ENCODE measurements at regions not wholly inside any gene's neighbourhood (a gene's known extent, or its start where the extent isn't known, plus 50 kb on each side); places are given as distances from the start of the nearest gene placed in this dataset.

DNA sequence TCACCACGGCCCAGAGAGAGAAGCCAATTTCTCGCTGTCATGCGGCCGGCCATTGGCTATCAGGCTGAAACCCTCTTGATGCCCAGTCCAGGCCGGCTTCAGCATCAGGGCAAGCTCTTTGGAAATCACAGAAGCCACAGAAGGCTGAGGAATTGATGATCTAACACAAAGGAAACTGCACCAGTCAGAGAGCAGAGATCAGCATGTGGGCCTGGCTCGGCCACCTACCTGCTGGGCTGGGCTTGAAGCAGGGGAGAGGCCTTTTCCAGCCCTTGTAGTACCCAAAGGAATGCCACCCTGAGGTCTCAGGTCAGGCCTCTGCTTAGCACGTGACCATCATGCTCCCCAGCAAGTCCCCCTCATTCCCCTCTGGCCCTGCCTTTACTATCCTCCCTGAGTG is 119.1 kb downstream of the TLE3 start:
- peaks cover 27% of the 10 kb centered on the region for H3K4me1 ChIP-seq (ENCODE audit: control insufficient read depth, insufficient read depth, low read length)
- H3K27ac ChIP-seq (ENCODE audit: low read length): peak overlapping the region; percentile 25; the same call in 1 of the 2 replicates
- H3K36me3 ChIP-seq (ENCODE audit: control insufficient read depth, insufficient read depth, low read length): no peaks in the 10 kb centered on the region
- H3K9me3 ChIP-seq (ENCODE audit: control insufficient read depth, insufficient read depth, low read depth, low read length): no peaks in the 10 kb centered on the region
- H3K27me3 ChIP-seq (ENCODE audit: control insufficient read depth, insufficient read depth, low read length): no peaks in the 10 kb centered on the region
- TF ChIP-seq TCF7L2 (IDR thresholded peaks at IDR 0.05; ENCODE audit: low read depth, low read length): no peak
- TF ChIP-seq, protein P1, sequence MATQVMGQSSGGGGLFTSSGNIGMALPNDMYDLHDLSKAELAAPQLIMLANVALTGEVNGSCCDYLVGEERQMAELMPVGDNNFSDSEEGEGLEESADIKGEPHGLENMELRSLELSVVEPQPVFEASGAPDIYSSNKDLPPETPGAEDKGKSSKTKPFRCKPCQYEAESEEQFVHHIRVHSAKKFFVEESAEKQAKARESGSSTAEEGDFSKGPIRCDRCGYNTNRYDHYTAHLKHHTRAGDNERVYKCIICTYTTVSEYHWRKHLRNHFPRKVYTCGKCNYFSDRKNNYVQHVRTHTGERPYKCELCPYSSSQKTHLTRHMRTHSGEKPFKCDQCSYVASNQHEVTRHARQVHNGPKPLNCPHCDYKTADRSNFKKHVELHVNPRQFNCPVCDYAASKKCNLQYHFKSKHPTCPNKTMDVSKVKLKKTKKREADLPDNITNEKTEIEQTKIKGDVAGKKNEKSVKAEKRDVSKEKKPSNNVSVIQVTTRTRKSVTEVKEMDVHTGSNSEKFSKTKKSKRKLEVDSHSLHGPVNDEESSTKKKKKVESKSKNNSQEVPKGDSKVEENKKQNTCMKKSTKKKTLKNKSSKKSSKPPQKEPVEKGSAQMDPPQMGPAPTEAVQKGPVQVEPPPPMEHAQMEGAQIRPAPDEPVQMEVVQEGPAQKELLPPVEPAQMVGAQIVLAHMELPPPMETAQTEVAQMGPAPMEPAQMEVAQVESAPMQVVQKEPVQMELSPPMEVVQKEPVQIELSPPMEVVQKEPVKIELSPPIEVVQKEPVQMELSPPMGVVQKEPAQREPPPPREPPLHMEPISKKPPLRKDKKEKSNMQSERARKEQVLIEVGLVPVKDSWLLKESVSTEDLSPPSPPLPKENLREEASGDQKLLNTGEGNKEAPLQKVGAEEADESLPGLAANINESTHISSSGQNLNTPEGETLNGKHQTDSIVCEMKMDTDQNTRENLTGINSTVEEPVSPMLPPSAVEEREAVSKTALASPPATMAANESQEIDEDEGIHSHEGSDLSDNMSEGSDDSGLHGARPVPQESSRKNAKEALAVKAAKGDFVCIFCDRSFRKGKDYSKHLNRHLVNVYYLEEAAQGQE (IDR thresholded peaks at IDR 0.05; ENCODE audit: insufficient read depth in 1 of 2, low read depth in 2 of 2, low read length in 1 of 2): no peak
- H3K4me3 ChIP-seq (ENCODE audit: low read depth in 2 of 2, low read length in 2 of 2): no peak overlapping the region
- BruUV-seq (replicated peaks): no TSS peak
- in situ Hi-C loops (cut with HindIII; ENCODE audit: low pct_unique_long_range_greater_than_20kb, low sequenced_read_pairs): no loop called here
- ChIA-PET POLR2A (no interaction called here), CTCF (no interaction called here)
- peak; percentile 35; the same call in 1 of the 2 replicates for ATAC-seq
- intact Hi-C loops (cut with micrococcal nuclease; ENCODE audit: unreplicated experiment): loop anchor here (10.0 kb wide), 1 partner anchor 56 kb away; no protein-coding TSS in a partner anchor
- no peak for DNase-seq (ENCODE audit: low read depth, low spot score)

DNA sequence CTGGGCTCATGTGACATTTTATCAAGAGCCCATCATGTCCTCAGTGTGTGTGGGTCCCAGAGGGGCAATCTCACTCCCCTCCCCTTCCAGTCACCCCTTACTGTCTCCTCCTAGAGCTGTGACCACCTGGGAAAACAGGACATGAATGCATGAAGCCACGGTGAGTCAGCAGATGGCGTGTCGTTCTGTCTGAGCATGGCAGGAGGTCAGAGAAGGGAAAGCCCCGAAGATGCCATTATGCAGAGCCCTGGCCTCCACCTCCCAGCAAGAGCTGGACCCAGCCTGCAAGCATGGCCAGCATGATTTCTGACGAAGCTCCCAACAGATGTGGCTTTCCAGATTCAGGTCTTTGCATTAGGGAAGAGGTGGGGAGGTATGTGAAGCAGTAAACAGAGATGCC is 118.5 kb downstream of the TLE3 start:
- Histone ChIP-seq H3K27me3 (ENCODE audit: control insufficient read depth, insufficient read depth, low read length) (no peaks in the 10 kb centered on the region), H3K9me3 (ENCODE audit: control insufficient read depth, insufficient read depth, low read depth, low read length) (no peaks in the 10 kb centered on the region), H3K4me3 (ENCODE audit: low read depth in 2 of 2, low read length in 2 of 2) (no peak overlapping the region), H3K4me1 (ENCODE audit: control insufficient read depth, insufficient read depth, low read length) (peaks cover 33% of the 10 kb centered on the region), H3K36me3 (ENCODE audit: control insufficient read depth, insufficient read depth, low read length) (no peaks in the 10 kb centered on the region), H3K27ac (ENCODE audit: low read length) (peak overlapping the region; percentile 25)
- in situ Hi-C loops (cut with HindIII; ENCODE audit: low pct_unique_long_range_greater_than_20kb, low sequenced_read_pairs): no loop called here
- intact Hi-C loops (cut with micrococcal nuclease; ENCODE audit: unreplicated experiment): loop anchor here (10.0 kb wide), 1 partner anchor 56 kb away; no protein-coding TSS in a partner anchor
- no TSS peak for BruUV-seq (replicated peaks)
- peak; percentile 43 for DNase-seq (ENCODE audit: low read depth, low spot score)
- ATAC-seq: peak; percentile 74
- TF ChIP-seq SIN3A (IDR thresholded peaks at IDR 0.05; ENCODE audit: borderline replicate concordance, insufficient read depth, low read depth, low read length) (no peak), POLR2AphosphoS5 (IDR thresholded peaks at IDR 0.05; ENCODE audit: low read depth, low read length) (no peak), TCF7L2 (IDR thresholded peaks at IDR 0.05; ENCODE audit: low read depth, low read length) (no peak)
- TF ChIP-seq, protein P1 (IDR thresholded peaks at IDR 0.05; ENCODE audit: insufficient read depth in 1 of 2, low read depth in 2 of 2, low read length in 1 of 2): no peak
- TF ChIP-seq, protein P2, sequence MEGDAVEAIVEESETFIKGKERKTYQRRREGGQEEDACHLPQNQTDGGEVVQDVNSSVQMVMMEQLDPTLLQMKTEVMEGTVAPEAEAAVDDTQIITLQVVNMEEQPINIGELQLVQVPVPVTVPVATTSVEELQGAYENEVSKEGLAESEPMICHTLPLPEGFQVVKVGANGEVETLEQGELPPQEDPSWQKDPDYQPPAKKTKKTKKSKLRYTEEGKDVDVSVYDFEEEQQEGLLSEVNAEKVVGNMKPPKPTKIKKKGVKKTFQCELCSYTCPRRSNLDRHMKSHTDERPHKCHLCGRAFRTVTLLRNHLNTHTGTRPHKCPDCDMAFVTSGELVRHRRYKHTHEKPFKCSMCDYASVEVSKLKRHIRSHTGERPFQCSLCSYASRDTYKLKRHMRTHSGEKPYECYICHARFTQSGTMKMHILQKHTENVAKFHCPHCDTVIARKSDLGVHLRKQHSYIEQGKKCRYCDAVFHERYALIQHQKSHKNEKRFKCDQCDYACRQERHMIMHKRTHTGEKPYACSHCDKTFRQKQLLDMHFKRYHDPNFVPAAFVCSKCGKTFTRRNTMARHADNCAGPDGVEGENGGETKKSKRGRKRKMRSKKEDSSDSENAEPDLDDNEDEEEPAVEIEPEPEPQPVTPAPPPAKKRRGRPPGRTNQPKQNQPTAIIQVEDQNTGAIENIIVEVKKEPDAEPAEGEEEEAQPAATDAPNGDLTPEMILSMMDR (IDR thresholded peaks at IDR 0.05): no peak; the same call in 1 of the 2 replicates
- POLR2A ChIA-PET: no interaction called here
- CTCF ChIA-PET: no interaction called here
